Osteoblast (primary cell): ENCODE measurements at regions not wholly inside any gene's neighbourhood (a gene's known extent, or its start where the extent isn't known, plus 50 kb on each side); places are given as distances from the start of the nearest gene placed in this dataset.
A peak's percentile ranks its signal among the peaks of the same experiment; 100 is the strongest.

ENCODE experiments used
- DNase-seq: peaks from one replicate; pipeline ENCODE4 v3.0.0; 2011; ENCODE audit warnings: low spot score, mixed read lengths; ENCODE audit not compliant: insufficient read length; ENCODE audit errors: missing footprints
- H2AFZ ChIP-seq: 2 replicates; pipeline ENCODE4 v1.6.0; 2011; ENCODE audit warnings: mild to moderate bottlenecking, low read length
- H3K27ac ChIP-seq: 2 replicates; pipeline ENCODE4 v1.5.1; 2011; ENCODE audit warnings: mild to moderate bottlenecking, low read depth, low read length, moderate library complexity
- H3K27me3 ChIP-seq: 2 replicates; pipeline ENCODE4 v1.6.0; 2012; ENCODE audit warnings: mild to moderate bottlenecking, control low read depth, inconsistent platforms, low read length, moderate library complexity; ENCODE audit not compliant: insufficient read depth
- H3K36me3 ChIP-seq: 2 replicates; pipeline ENCODE4 v1.5.1; 2011; ENCODE audit warnings: mild to moderate bottlenecking, low read length, control low read depth, moderate library complexity; ENCODE audit not compliant: insufficient read depth
- H3K4me1 ChIP-seq: 2 replicates; pipeline ENCODE4 v1.5.1; 2011; ENCODE audit warnings: mild to moderate bottlenecking, low read length, control low read depth, moderate library complexity; ENCODE audit not compliant: insufficient read depth
- H3K4me2 ChIP-seq: 2 replicates; pipeline ENCODE4 v1.6.0; 2011; ENCODE audit warnings: mild to moderate bottlenecking, low read length; ENCODE audit not compliant: insufficient read depth
- H3K4me3 ChIP-seq: fragments of 200-600 bp; sonication (generic); 3 replicates; pipeline ENCODE4 v1.5.1; 2012; ENCODE audit warnings: mild to moderate bottlenecking, low read length, inconsistent platforms; ENCODE audit not compliant: insufficient read depth
- H3K79me2 ChIP-seq: 2 replicates; pipeline ENCODE4 v1.6.0; 2012; ENCODE audit warnings: mild to moderate bottlenecking, low read length, control low read depth, inconsistent platforms; ENCODE audit not compliant: insufficient read depth
- H3K9me3 ChIP-seq: 2 replicates; pipeline ENCODE4 v1.5.1; 2011; ENCODE audit warnings: low read depth, low read length, control low read depth
- H4K20me1 ChIP-seq: 2 replicates; pipeline ENCODE4 v1.6.0; 2012; ENCODE audit warnings: mild to moderate bottlenecking, low read length, control low read depth; ENCODE audit not compliant: insufficient read depth
- TF ChIP-seq, protein P1 (sequence below): IDR thresholded peaks from 2 replicates; pipeline ENCODE4 v1.5.1; 2011; ENCODE audit warnings: mild to moderate bottlenecking, low read depth, low read length, moderate library complexity; ENCODE audit errors: extremely low read depth

DNA sequence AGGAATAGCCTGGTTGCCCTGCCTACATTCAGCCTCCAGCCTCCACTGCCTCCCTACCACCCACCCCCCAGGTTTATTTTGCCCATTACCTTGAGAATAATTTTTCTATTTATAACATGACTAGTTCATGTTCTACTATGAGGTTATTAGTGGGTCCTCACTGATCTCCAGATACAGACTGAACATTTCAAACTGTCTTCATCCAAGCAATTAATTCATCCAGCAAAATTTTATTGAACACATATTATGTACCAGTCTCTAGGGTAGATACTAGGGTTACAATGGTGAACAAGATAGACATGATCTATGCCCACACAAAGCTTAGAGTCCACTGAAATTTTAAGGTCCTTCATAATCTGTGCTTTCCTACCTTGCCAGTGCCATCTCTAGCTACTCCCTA lies 51.6 kb upstream of the FHIP2A start:
- TF ChIP-seq, protein P1, sequence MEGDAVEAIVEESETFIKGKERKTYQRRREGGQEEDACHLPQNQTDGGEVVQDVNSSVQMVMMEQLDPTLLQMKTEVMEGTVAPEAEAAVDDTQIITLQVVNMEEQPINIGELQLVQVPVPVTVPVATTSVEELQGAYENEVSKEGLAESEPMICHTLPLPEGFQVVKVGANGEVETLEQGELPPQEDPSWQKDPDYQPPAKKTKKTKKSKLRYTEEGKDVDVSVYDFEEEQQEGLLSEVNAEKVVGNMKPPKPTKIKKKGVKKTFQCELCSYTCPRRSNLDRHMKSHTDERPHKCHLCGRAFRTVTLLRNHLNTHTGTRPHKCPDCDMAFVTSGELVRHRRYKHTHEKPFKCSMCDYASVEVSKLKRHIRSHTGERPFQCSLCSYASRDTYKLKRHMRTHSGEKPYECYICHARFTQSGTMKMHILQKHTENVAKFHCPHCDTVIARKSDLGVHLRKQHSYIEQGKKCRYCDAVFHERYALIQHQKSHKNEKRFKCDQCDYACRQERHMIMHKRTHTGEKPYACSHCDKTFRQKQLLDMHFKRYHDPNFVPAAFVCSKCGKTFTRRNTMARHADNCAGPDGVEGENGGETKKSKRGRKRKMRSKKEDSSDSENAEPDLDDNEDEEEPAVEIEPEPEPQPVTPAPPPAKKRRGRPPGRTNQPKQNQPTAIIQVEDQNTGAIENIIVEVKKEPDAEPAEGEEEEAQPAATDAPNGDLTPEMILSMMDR, result no peak
- peaks cover 41% of the 10 kb centered on the region for H3K27me3 ChIP-seq
- no peaks in the 10 kb centered on the region for H3K79me2 ChIP-seq
- no peak overlapping the region for H2AFZ ChIP-seq
- no peak overlapping the region for H3K4me3 ChIP-seq
- no peaks in the 10 kb centered on the region for H3K9me3 ChIP-seq
- no peak overlapping the region for H3K4me2 ChIP-seq
- peaks cover 19% of the 10 kb centered on the region for H3K4me1 ChIP-seq
- peak; percentile 39 for DNase-seq
- no peak overlapping the region for H3K27ac ChIP-seq
- H3K36me3 ChIP-seq, result no peaks in the 10 kb centered on the region
- H4K20me1 ChIP-seq, result no peaks in the 10 kb centered on the region

DNA sequence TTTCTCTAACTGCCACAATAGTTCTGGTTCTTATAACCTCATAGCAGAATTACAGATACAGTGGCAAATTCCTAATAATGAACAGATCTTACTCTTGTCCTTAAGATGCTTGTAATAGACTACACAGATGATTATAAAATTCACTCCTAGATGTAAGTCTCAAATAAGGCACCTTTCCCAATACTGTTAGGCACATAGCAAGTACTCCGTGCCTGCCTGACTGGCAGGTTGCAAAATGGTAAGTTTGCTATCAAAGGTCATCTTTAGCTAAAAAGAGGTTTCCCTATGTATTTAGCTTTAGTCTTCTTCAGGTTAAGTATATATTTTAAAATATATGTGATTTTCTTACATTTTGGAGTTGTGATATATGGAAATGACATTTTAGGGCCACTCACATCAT lies 50.4 kb upstream of the FHIP2A start:
- Histone ChIP-seq H3K79me2 (no peaks in the 10 kb centered on the region), H2AFZ (no peak overlapping the region)
- TF ChIP-seq, protein P1, result no peak

DNA sequence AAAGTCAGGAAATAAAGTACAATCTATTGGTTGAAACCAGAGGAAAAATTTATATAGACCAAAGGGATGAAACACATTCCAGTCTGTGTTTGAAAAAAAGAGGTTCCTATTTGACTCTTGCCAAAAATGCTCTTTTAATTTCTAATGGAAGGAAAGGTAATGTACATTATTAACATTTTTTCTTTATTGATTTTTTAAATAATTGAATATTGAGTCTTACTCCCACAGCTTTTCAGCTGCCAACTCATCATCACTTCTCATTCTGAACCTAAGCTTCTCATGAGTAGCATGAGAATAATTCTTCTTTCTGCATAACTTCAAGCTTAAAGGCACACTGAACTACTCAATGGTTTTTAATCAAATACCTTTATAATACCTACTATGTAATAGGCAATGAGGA lies 49.8 kb upstream of the FHIP2A start:
- H3K4me1 ChIP-seq, result peaks cover 19% of the 10 kb centered on the region
- H3K79me2 ChIP-seq, result no peaks in the 10 kb centered on the region
- peaks cover 38% of the 10 kb centered on the region for H3K27me3 ChIP-seq
- TF ChIP-seq, protein P1, result no peak
- no peak overlapping the region for H3K4me3 ChIP-seq
- H2AFZ ChIP-seq, result no peak overlapping the region
- no peak overlapping the region for H3K27ac ChIP-seq
- no peaks in the 10 kb centered on the region for H3K36me3 ChIP-seq
- no peaks in the 10 kb centered on the region for H4K20me1 ChIP-seq
- no peak overlapping the region for H3K4me2 ChIP-seq
- H3K9me3 ChIP-seq, result no peaks in the 10 kb centered on the region
- DNase-seq, result peak; percentile 61

More for the DNA sequence above, 50.4 kb upstream of the FHIP2A start:
- Histone ChIP-seq H3K4me2 (no peak overlapping the region), H4K20me1 (no peaks in the 10 kb centered on the region), H3K36me3 (no peaks in the 10 kb centered on the region), H3K9me3 (no peaks in the 10 kb centered on the region), H3K4me1 (peaks cover 19% of the 10 kb centered on the region), H3K4me3 (no peak overlapping the region), H3K27ac (no peak overlapping the region), H3K27me3 (peaks cover 44% of the 10 kb centered on the region)
- DNase-seq, result peak; percentile 65
